DMS 273 treated with DMSO at 0.1 percent for 48 hours (cell line): ENCODE measurements at regions not wholly inside any gene's neighbourhood (a gene's known extent, or its start where the extent isn't known, plus 50 kb on each side); places are given as distances from the start of the nearest gene placed in this dataset.
"Not testable (repeated sequence)": the region's sequence is repeated elsewhere in the genome, so short reads cannot be mapped to it uniquely, and the experiment has no call there.

ENCODE experiments used
- DNase-seq: peaks from one replicate; lab custom pipeline; 2025; lab: John Stamatoyannopoulos, UW

DNA sequence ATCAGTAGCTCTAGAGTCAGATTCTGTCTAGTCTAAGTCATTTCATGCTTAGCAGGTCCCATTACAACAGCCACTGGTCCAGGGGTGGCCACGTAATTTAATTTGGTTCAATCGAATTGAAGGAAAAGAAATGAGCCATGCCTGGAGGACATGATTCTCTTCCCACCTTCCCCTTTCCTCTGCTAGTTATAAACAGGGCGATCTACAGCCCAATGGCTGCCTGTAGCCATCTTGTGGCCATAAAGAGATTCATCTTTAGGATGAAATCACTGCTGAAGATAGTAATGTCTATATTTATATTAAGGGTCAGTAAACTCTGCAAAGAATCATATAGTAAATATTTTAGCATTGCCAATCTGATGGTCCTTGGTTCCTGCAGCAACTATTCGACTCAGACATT is 107.4 kb downstream of the SPDYE17 start:
- peak; percentile 8 for DNase-seq

- not testable (repeated sequence) for DNase-seq
These were observed 113.5 kb downstream of the SPDYE17 start for GRCh38 chr7:76918619-76919018.

DNA sequence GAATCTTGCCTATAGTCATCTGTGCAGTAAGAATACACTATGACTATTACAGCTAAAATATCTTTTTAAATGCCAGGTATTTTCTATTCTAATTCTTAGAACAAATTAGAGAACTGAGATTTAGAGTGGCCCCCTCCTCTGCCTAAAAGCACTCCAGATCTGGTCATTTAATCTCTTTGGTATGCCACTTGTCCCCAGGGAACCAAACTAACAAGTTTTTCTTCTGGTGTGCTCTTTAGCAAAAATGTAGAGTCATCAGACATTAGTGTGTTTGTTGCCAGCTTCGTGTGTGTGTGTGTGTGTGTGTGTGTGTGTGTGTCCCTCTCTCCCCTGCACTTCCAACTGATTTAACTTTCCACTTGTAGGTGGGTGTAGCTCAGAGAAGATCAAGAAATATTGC is 117.8 kb downstream of the SPDYE17 start:
- not testable (repeated sequence) for DNase-seq

DNA sequence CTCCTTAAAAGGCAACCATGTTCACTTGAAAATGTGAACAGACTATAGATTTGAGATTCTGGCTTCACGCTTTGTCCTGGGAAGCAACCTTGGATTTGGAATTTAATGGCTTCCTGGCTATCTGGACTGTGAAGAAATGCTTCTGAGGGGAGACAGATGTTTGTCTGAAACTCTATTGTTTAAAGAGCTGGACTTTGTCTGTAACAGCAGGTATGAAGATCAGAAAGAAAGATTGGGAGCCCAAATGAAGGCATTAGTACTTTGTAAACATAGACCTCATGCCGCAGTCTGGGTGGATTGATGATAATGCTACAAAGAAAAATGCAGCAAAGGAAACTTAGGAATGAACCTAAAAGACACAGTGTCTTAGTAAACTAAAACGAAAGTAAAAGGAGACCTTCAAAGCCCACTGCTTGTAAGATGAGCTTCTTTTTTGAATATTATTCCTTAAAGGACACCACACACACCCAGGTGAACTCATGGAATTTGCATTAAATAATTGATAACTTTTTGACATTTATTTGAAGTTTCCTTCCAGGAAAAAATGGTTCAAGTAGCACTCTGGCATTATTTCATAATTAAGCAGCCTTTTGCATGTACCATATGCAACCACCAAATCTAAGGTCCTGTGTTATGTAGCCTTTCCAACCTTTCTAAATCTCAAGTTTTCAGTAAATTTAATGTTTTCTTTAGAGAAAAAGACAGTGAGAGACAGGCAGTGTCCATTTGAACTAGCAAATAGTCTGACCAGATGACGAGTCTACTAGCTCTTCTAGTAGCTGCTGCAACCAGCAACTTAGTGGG is 119.9 kb downstream of the SPDYE17 start:
- not testable (repeated sequence) for DNase-seq

- DNase-seq, result not testable (repeated sequence)
These were observed 127.5 kb downstream of the SPDYE17 start for GRCh38 chr7:76904688-76905087.

GRCh38 chr7:76901944-76902710 is 130.0 kb downstream of the SPDYE17 start:
- DNase-seq, result not testable (repeated sequence)

DNA sequence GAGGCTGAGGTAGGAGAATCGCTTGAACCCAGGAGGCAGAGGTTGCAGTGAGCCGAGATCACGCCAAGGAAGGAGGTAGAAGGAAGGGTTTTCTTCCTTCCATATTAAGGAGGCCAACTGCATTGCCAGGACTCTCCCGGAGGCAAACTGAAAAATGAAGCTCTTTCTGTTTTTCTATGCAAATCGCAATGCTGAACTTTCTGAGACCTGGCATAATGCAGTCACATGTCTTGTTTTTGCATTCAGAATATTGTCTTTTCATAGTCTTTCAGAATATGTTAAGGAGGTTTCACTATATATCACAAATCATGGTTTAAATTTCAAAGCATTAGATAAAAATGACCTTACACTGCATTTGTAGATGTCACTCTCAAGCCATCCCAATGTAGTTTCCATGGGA is 133.4 kb downstream of the SPDYE17 start:
- DNase-seq, result not testable (repeated sequence)

GRCh38 chr7:76897007-76897406 is 135.2 kb downstream of the SPDYE17 start:
- not testable (repeated sequence) for DNase-seq

GRCh38 chr7:76895696-76896095 is 136.5 kb downstream of the SPDYE17 start:
- DNase-seq, result not testable (repeated sequence)

- DNase-seq, result not testable (repeated sequence)
These were observed 140.4 kb downstream of the SPDYE17 start for GRCh38 chr7:76891771-76892170.

- not testable (repeated sequence) for DNase-seq
These were observed 152.3 kb downstream of the SPDYE17 start for GRCh38 chr7:76879733-76880288.

DNA sequence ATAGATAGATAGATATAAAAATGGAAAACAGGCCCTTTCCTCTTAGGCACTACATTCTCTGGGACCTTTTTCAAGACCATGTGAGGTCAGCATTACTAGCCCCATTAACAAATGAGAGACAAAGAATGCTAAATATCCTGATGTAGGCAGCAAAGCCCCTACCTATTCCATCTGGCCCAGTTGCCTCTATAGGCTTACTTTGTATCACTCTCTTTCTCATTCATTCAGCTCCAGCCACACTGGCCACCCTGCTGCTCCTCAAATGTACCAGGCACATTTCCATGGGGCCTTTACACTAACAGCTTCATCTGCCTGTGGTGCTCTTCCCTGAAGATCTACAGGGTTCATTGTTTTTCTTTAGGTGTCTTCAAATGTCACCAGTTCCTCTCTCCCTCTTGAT is 156.4 kb downstream of the SPDYE17 start:
- not testable (repeated sequence) for DNase-seq

GRCh38 chr7:76870504-76870808 is 161.7 kb downstream of the SPDYE17 start:
- DNase-seq, result not testable (repeated sequence)

GRCh38 chr7:76867364-76867889 is 164.7 kb downstream of the SPDYE17 start:
- not testable (repeated sequence) for DNase-seq

DNA sequence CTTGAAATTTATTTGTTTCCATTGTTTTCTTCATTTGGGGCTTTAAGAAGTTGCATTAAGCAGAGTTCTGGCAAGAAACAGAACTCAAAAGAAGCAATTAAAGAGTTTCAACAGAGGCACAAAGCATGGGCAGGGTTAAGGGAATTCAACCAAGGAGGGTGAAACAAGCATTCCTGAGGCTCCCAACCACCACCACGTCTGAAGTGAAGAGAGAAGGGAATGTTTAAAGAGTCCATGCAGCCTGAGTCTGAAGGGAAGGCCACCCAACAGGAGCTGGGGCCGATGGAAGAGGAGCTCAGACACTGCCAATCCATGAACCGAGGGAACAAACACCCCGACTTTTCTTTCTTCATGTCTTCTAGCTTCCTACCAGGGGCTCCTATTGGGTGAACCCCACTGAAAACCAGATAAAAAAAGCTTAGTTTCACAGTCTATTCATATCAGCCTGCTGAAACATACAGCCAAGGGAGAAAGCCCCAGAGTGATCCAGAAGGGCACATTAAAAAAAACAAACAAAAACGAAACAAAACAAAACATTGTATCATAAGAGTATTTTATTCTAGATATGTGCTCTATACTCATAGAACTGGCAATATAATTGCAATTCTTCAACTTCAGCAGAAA is 168.9 kb downstream of the SPDYE17 start:
- DNase-seq, result not testable (repeated sequence)

DNA sequence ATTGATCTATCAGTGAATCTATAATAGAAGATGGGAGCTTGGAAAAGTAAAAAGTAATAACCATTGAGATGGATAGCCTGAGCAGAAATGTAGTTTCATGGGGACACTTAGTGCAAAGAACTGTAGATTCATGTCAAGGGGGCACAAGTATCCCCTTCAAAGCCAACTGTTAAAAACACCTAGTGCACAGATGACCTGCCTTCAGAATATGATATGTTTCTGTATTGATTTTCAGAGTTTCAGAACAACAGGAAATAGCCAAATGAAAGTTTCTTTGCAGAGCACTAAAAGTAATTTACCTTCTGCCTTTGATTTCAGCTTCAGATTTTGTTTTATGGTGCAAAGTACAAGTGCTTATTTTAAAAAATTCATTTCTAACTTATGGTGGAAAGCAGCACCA is 169.9 kb downstream of the SPDYE17 start:
- not testable (repeated sequence) for DNase-seq

DNA sequence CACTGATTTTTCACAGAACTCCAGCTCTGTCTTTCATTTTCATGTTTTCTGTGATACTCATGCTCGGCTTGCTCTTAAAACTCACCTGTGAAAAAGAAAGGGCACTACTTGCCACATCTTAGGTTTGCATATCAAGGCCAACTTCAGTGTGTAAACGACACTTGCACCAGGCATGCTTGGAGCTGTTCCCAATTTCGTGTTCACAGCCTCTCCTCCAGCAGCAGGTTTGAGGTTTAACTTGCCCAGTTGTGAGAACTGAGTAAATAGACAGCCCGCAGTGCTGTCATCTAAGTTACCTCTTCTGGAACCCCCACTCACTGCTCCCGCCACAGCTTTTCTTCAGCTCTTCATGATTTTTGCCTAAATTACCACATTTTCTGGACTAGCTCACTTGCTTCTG is 172.2 kb downstream of the SPDYE17 start:
- DNase-seq, result not testable (repeated sequence)

DNA sequence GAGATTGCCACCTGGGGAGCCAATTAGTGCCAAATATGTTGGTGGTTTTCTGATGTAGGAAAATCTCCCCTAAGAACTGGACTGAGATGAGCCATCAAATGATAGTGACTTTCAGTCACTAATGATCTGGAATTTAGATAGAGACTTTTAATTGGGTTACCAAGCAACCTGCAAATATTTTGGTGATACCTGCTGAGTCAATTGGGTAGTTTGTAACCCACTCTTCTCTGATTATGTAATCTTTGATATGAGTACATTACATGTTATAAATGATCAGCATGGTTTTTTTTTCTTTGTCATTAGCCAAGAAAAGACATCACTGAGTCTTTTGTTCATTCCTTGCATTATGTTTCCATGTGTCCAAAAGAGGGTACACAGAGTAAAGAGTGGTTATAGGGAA is 177.5 kb downstream of the SPDYE17 start:
- not testable (repeated sequence) for DNase-seq

DNA sequence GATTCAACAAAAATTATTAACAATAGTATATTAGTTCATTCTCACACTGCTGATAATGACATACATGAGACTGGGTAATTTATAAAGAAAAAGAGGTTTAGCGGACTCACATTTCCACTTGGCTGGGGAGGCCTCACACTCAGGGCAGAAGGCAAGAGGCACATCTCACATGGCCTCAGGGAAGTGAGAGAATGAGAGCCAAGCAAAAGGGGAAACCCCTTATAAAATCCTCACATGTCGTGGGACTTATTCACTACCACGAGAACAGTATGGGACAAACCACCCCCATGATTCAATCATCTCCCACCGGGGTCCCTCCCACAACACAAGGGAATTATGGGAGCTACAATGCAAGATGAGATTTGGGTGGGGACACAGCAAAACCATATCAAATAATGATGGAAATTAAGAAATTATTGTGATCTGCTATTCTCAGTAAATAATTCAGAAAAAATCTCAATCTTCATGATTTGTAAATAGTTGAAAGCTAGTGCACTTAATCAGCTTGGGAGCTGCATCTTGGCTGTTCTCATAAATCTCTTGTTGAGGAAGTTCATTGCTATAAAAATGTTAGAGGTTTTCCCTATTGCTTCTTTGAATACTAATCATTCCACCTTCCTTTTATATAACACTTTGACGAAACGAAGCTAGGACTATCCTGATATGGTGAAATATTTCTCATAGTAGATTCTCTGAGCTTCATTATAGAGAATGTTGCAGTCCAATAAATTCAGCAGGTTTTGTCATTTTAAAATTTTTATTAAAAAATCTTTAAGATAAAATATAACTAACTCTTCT is 179.2 kb downstream of the SPDYE17 start:
- not testable (repeated sequence) for DNase-seq

- not testable (repeated sequence) for DNase-seq
These were observed 179.8 kb downstream of the SPDYE17 start for GRCh38 chr7:76852362-76852761.

GRCh38 chr7:76851617-76852016 is 180.5 kb downstream of the SPDYE17 start:
- DNase-seq, result not testable (repeated sequence)
